ELR (cell line): ENCODE measurements at regions not wholly inside any gene's neighbourhood (a gene's known extent, or its start where the extent isn't known, plus 50 kb on each side); places are given as distances from the start of the nearest gene placed in this dataset.
A peak's percentile ranks its signal among the peaks of the same experiment; 100 is the strongest.
"Not testable (repeated sequence)": the region's sequence is repeated elsewhere in the genome, so short reads cannot be mapped to it uniquely, and the experiment has no call there.

Experiments used
- DNase-seq: peaks from one replicate; pipeline ENCODE4 v3.0.0-alpha.2; 2015; ENCODE audit warnings: low read depth

DNA sequence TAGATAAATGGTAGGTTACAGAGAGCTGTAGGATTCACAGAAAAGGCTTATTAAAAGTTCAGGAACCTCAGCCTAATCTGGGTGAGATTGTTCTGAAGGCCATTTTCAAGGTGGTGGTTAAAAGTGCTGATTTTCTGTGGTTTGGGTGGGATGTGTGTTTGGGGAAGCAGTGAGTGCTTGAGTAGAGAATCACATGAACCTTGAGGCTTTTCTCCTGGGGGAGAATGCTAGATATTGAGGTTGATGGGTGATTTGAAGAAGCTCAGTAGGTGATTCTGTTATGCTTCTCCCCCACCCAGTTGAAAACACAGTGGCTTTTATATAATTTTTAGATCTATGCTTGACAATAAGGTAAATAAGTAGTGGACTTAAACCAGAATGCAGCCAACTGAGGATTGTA, 420.9 kb downstream of the PCNX1 start:
- DNase-seq: no peak

GRCh38 chr14:71328954-71329353, 421.7 kb downstream of the PCNX1 start:
- no peak for DNase-seq

GRCh38 chr14:71331403-71331802, 424.1 kb downstream of the PCNX1 start:
- DNase-seq: no peak

GRCh38 chr14:71332476-71332875, 425.2 kb downstream of the PCNX1 start:
- no peak for DNase-seq

DNA sequence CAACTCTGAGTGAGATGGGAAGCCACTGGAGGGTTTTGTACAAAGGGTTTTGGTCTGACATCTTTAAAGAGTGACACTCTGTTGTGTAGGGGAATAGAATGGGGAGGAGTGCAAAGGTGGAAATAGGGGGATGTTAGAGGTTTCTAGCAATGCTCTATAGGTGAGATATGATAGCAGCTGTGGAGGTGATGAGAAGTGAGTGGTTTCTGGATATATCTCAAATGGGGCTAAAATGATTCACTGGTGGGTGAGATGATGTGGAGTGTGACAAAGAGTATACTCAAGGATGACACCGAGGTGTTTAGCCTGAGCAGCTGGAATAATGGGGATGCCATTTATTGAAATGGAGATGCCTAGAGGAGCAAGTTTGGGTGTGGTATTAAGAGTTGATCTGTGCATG, 426.4 kb downstream of the PCNX1 start:
- no peak for DNase-seq

DNA sequence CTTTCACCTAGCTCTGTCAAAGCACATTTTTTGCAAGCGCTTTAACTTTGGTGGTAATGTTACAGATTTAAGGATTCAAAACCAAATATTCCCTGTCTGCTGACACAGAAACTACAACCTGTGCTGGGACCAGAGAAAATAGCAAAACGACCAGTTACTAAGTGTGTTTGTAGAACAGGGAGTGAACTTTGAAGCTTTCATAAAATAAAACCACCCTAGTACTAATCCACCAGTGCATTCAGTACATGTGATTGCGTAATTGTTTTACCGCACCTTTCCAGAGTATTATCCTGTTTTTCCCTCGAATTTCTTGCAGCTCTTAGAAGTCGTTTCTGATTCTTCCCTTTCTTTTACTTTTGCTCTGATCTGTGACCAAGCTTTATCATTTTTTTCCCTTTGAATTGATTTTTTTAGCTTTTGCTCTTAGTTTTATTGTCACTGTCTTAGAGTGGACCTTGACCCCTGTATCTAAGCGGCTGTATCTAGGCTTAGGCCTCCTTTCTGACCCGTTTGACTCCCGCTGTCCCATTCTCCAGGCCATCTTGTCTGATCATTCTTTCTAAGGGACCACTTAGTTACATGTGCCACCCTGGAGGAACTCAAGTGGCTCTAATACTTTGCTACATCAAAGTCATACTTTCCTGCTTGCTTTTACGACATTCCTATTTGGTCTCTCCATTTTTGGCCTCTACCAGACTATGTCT, 429.4 kb downstream of the PCNX1 start:
- no peak for DNase-seq

DNA sequence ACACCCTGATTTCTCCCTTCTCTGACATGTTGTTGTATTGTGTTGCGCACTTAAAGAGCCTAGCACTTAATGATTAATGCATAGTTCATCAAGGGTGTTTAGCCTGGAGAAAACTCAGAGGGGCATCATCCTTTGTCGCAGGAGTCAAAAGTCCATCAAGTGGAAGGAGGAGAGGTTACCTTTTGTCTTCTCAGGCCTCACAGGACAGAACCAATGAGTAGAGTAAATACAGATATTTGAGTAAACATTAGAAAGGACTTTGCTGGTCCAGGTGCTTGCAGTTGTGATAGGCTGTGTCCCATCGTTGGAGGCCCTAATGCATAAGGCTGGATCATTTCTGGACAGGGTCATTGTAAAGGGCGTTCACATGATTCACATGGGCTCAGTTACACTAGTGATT, 430.9 kb downstream of the PCNX1 start:
- no peak for DNase-seq

- DNase-seq: no peak
Observed at GRCh38 chr14:71339650-71340415, 432.6 kb downstream of the PCNX1 start.

GRCh38 chr14:71341156-71341555, 433.9 kb downstream of the PCNX1 start:
- DNase-seq: no peak

DNA sequence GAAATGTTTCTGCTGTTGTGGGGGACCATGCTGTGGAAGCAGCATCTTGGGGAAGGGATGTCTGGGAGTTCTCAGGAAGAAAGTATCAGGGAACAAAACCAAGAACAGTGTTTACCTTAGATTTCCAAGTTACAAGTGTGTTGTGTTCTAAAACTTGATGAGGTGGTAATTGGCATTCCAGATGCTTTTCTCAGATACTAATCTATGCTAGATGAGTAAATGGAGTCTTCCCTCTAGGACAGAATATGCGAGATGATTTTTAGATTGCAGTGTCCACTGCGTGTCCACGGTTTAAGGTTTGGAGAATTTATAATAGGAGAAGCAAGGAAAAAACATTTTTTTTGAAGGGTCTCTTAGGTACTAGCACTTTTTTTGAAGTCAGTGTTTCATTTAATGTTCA, 436.5 kb downstream of the PCNX1 start:
- DNase-seq: no peak

DNA sequence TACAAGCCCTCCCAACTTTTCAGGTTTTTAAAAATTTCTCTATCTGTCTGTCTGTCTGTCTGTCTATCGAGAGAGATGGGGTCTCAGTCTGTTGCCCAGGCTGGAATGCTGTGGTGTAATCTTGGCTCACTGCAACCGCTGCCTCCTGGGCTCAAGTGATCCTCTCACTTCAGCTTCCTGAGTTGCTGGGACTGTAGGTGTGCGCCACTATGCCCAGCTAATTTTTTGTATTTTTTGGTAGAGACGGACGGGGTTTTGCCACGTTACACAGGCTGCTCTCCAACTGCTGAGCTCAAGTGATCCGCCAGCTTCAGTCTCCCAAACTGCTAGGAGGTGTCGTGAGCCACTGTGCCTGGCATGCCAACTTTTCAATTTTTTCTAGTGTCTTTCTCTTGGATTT, 437.2 kb downstream of the PCNX1 start:
- DNase-seq: no peak

DNA sequence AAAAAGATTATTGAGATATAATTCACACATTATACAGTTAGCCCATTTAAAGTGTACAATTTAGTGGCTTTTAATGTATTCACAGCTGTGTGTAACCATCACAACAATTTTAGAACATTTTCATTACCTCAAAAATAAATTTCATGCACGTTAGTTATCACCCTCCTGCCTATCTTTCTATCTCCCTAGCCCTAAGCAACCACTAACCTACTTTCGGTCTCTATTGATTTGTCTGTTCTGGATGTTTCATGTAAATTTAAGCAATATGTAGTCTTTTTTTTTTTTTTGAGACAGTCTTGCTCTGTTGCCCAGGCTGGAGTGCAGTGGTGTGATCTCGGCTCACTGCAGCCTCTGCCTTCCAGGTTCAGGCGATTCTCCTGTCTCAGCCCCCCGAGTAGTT, 439.4 kb downstream of the PCNX1 start:
- DNase-seq: no peak

GRCh38 chr14:71348394-71348793, 441.1 kb downstream of the PCNX1 start:
- no peak for DNase-seq

DNA sequence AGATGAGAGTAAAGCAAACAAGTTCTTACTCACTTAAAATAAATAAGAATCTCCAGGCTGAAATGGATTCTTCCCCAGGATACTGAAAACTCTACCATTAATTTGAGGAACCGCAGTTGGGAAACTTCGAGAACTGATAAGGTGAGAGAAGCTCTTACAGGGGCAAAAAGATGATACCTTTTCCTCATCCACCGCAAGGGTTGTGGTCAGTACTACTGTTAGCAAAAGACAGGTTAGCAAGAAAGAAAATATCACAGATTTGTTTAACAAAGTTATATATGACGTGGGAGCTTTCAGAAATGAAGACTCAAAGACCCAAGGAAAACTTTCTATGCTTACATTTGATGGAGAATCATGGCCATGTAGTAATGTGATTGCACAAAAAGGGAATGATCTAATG, 441.6 kb downstream of the PCNX1 start:
- DNase-seq: no peak

GRCh38 chr14:71354142-71354541, 446.9 kb downstream of the PCNX1 start:
- no peak for DNase-seq

DNA sequence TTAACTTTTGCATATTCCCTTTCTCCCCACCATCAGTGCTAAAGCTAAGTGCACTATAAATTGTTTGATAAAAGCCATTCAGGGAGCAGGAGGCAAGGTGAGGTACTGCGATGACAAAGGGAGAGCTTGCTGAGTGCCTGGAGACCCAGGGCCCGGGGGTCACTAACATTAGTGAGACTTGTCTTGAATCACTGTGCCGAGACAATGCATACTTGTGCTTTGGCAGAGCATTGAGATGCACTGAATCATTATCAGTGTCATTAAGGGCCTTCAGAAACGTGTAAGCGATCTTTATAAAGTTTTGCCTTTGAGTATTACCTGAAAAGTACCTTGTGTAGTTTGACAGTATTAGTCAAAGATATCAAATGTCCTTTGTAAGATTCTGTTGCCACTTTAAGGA, 447.5 kb downstream of the PCNX1 start:
- DNase-seq: peak; percentile 37

- no peak for DNase-seq
Observed at GRCh38 chr14:71355324-71356201, 448.3 kb downstream of the PCNX1 start.

DNA sequence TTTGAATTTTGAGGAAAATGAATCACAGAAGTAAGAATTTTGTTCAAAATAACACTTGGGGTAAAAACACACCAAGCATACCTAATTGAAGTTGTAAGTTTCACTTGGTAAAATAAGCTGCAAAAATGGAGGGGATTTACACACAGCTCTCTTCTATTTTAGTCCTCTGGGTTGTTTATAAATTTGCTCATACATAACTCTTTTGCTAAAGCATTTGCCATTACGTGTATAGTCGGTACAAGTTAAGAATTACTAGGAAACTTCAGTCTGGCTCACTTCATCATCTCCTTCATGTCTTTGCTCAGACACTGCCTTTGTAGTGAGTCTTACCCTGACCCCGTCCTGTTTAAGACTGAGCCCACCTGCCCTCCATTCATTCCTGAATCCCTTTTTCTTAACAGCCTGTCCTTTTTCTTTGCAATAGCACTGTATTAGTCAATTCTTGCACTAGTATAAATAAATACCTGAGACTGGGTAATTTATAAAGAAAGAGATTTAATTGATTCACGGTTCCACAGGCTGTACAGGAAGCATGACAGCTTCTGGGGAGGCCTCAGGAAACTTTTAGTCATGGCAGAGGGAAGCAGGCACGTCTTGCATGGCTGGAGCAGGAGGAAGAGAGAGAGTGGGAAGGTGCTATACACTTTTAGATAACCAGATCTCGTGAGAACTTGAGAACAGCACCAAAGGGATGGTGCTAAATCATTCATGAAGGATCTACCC, 451.1 kb downstream of the PCNX1 start:
- DNase-seq: no peak

DNA sequence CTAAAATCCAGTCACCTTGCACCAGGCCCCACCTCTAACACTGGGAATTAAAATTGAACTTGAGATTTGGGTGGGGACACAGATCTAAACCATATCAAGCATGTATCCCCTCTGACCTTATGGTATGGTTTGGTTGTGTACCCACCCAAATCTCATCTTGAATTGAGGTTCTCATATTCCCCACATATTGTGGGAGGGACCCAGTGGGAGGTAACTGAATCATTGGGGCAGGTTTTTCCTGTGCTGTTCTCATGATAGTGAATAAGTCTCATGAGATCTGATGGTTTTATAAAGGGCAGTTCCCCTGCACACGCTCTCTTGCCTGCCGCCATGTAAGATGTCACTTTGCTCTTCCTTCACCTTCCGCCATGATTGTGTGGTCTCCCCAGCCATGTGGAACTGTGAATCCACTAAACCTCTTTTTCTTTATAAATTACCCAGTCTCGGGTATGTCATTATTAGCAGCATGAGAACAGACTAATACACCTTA, 451.7 kb downstream of the PCNX1 start:
- not testable (repeated sequence) for DNase-seq

DNA sequence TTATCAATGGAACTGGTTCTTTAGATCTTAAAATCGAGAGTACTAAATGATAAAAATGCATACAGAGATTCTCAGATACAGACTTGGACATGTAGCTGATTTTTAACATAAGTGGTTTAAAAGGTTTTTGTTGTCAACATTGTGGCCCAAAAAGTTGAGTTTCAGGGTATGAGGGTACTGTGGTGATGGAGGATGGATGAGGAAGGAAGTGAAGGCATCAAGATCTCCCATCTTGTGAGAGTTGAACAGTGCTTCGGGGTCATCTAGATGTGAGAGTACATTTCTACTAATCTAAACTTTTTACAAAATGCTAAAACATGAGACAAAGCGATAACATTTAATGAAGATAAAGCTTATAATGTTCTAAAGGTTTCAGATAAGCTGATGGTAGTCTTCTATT, 452.6 kb downstream of the PCNX1 start:
- DNase-seq: no peak

DNA sequence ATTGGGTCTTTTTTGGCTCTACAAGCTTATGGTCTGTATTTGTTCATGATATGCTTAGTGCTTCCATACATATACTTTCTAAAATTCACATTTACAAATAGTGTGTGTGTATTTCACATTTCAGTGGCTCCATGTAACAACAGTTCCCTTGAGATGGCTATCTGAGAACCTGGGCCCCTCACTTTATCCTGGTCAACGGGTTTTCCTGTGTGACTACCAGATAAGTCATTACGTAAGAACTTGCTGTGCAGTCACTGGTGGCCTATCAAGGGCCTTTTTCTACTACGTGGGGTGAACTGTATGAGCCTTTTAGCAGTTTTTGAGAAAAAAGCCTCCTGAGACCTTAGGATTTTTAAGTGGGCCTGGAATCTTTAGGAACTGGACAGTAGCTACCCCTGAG, 454.1 kb downstream of the PCNX1 start:
- DNase-seq: peak; percentile 74

DNA sequence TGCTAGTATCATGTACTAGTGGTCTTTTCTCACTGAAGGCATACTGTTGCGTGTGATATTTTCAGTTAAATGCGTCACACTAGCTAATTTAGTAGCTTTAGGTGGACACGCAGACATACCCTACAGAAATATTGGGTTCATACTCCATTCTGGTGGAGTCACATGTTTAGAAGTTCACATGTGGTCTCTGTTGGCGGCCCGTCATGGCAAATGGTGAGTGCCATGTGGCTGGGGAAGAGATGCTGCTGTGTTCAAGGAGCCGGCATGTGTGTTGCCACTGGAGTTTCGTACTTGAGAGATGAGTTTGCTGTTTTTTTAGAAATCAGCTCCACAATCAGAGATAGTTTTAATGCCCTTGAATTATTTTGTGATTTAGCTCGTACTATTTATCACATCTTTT, 454.6 kb downstream of the PCNX1 start:
- no peak for DNase-seq
